CD4-positive, alpha-beta T cell treated with Interleukin-12 subunit alpha and Interleukin-12 subunit beta, for 1 hour (primary cell): ENCODE measurements at regions not wholly inside any gene's neighbourhood (a gene's known extent, or its start where the extent isn't known, plus 50 kb on each side); places are given as distances from the start of the nearest gene placed in this dataset.
"Not testable (repeated sequence)": the region's sequence is repeated elsewhere in the genome, so short reads cannot be mapped to it uniquely, and the experiment has no call there.

ENCODE experiments used
- DNase-seq: peaks from one replicate; pipeline ENCODE4 v3.0.0-alpha.2; 2020

- DNase-seq: no peak
Measured at GRCh38 chr16:88325976-88326375, 56.8 kb upstream of the ZNF469 start.

DNA sequence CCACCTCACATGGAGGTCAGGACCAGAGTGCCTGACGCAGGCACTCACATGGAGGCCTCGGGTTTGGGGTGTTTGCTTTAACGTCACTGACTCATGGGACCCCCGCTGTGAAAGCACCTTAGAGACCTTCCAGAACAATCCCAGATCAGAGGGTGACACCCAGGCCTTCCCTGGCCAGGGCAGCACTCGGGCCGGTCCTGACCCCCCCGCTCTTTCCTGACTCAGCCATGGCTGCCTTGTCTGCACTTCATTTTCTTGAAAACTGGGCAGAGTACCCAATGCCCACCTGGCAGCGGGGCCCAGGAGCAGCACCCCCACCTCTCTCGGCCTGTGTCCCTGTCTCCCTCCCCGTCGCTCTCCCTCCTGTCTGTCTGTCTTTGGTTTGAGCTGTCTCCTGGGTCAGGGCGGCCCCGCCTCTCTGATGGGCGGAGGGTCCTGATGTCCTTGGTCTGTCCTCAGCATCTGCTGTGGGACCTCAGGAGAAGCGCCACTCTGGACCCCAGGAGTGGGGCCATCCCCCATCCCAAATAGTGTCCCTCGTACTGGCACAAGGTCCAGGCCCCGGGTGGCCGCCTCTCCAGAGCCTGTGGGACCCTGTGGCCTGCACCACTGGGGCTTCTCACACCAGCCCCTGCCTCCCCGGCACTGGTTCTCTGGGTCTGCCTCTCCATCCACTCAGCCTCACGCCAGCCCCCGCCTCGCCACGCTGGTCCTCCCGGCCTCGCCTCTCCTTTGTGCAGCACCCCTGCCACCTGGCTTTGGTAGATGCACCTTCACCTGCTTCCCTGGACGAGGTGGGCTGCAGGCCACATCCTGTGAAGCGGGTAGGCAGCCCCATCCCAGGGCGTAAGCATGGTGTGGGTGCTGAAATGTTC lies 55.9 kb upstream of the ZNF469 start:
- no peak for DNase-seq

- DNase-seq: no peak
Measured at GRCh38 chr16:88327561-88328312, 55.0 kb upstream of the ZNF469 start.

DNA sequence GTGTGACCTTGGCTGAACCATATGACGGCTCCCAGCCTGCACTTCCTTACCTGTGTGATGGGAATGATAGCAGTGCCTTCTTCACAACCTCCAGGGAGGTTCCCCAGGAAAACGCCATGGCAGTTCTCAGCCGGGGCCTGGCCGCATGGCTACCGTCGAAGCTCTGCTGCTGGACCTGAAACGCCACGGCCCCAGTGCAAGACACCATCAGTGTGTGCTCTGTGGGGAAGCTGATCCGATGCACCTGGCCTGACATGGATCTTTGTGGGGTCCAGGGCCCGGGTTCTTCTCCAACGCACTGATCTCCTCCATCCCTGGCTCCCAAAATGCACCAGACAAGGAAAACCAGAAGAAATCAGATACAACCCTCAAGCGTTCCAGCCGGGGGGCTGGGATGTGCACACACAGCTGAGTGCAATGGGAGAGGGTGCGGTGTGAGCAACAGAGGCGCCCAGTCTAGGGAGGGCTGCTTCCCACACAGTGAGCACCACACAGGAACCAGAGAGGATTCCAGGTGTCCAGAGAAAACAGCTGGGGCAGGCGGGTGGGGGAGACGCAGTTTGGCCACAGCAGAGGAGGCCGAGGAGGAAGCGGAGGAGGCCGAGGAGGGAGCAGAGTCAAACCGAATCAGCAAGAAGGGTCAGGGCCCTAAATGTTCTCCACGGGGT lies 54.3 kb upstream of the ZNF469 start:
- no peak for DNase-seq

DNA sequence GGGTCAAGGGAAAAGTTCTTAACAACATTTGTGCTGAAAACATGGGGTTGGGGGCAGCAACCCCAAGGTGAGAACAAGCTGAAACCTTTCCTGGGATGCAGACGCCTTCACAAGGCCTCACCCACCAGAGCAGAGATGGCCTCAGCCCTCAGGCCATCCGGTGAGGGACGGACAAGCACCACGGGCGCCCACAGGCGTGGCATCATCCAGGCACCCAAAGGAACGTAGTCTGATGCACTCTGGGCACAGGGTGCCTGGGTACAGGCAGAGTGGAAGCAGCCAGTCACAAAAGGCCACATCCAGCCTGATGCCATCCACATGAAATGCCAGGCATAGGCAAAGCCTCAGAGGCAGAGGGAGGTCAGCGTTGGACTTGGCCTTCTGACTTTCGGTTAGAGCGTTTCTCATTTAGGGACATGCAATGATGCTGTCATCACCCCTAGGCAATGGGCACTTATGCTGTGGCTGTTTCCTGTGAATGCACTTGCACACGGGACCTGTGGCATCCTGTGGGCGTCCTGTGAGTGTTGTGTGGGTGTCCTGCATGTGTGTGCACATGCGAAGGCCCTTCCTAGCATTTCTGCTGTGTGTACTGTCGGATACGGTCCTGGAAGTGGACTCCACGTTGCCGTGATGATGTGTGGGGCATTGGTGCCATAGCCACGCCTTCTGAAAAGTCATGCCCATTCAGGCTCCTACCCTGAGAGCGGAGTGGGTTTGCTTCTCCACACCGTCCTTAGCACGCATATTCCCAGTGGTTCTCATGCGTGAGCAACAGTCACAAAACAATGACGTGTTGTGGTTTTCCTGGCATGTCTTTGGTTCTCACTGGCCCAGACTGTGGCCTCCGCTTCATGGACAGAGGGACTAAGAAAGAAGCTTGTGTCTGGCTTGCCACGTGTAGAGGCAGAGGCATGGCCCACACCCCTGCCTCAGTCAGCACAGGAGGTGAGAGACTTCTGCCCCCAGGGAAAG lies 52.7 kb upstream of the ZNF469 start:
- DNase-seq: no peak

DNA sequence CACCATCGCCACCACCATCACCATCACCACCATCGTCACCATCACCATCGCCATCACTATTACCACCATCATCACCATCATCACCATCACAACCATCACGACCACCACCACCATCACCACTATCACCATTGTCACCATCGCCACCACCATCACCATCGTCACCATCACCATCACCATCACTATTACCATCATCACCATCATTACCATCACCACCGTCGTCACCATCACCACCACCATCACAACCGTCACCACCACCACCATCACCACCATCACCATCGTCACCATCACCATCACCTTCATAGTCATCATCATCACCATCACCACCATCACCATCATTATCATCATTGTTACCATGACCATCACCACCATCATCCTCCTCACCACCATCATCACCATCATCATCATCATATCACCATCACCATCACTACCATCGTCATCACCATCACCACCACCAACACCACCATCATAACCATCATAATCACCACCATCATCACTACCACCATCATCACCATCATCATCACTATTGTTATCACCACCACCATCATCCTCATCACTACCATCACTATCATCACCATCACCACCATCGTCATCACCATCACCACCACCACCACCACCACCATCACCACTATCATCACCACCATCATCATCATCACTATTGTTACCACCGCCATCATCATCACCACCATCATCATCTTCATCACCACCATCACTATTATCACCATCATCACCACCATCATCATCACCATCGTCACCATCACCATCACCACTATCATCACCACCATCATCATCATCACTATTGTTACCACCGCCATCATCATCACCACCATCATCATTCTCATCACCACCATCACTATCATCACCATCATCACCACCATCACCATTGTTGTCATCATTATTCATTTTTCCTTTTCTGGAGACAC lies 51.5 kb upstream of the ZNF469 start:
- no peak for DNase-seq

GRCh38 chr16:88331989-88332920 lies 50.5 kb upstream of the ZNF469 start:
- no peak for DNase-seq

- not testable (repeated sequence) for DNase-seq
Measured at GRCh38 chr16:88332921-88333825, 49.6 kb upstream of the ZNF469 start.
